Upper lobe of left lung (tissue), 4 donors: ENCODE measurements at regions not wholly inside any gene's neighbourhood (a gene's known extent, or its start where the extent isn't known, plus 50 kb on each side); places are given as distances from the start of the nearest gene placed in this dataset.

Source experiments
- CTCF ChIP-seq, 6 experiments: fragments of 450-650 bp in 4 of 6; fragments of 200-600 bp in 2 of 6; sonication (generic) in 2 of 6; IDR thresholded peaks; one replicate each; pipeline ENCODE4 v1.5.1; 2016 to 2019; ENCODE audit warnings: antibody characterized with exemption in 6 of 6
- EP300 ChIP-seq, 4 donors: sonication (generic); formaldehyde crosslinking; IDR thresholded peaks; one replicate each; pipeline ENCODE4 v1.5.1; 2017; ENCODE audit warnings: antibody characterized with exemption in 4 of 4, control low read depth in 2 of 4
- POLR2A ChIP-seq, 4 donors: fragments of 450-650 bp; IDR thresholded peaks; one replicate each; pipeline ENCODE4 v1.5.1; 2016 to 2017; ENCODE audit warnings: antibody characterized with exemption in 4 of 4, mild to moderate bottlenecking in 2 of 4
- POLR2AphosphoS5 ChIP-seq, 2 donors: sonication (generic); formaldehyde crosslinking; IDR thresholded peaks; one replicate each; pipeline ENCODE4 v1.5.1; 2017; ENCODE audit warnings: antibody characterized with exemption in 2 of 2

DNA sequence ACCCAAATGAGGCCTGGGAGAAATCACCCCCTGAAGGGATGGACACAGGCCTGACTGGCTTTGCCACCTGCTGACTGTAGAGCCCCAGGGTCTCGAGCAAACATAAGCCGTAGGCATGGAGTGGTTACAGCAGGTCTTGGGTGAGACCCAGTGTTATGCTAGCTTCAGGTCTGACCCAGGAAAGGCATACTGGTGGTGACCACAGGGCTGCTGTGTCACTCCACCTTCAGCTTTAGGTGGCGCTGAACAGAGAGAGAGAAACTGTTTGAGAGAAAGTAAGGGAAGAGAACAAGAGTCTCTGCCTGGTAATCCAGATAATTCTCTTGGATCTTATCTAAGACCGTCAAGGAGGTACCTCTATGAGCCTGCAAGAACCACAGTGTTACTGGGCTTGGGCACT, 1544.2 kb upstream of the TMEFF2 start:
- no peak for TF ChIP-seq CTCF (IDR thresholded peaks at IDR 0.05)
- no peak for TF ChIP-seq POLR2A (IDR thresholded peaks at IDR 0.05)
- TF ChIP-seq POLR2AphosphoS5 (IDR thresholded peaks at IDR 0.05) = no peak
- TF ChIP-seq EP300 (IDR thresholded peaks at IDR 0.05) = no peak
